ENCODE measurements at regions not wholly inside any gene's neighbourhood (a gene's known extent, or its start where the extent isn't known, plus 50 kb on each side); places are given as distances from the start of the nearest gene placed in this dataset.

DNA sequence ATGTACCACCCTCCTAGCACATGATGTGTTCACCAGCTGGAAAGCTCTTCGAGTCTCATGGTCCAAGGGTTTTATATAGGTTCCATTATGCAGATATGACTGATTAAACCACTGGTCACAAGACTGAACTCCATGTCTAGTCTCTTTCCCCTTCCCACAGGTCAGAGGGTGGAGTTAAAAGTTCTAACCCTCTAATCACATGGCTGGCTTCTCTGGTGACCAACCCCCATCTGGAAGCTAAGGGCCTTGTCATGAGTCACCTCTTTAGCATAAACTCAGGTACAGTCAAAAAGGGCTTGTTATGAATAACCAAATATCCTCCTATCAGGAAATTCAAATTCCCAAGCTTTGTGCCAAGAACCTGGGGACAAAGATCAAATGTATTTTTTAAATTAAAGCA lies 52.0 kb upstream of the KLHL31 start:
- peaks cover 8% of the 10 kb centered on the region for H3K4me1 Mint-ChIP-seq
- DNase-seq (no peak), ATAC-seq (no peak)
- no peaks in the 10 kb centered on the region for H3K9me3 Mint-ChIP-seq
- no peak overlapping the region for H3K4me3 Mint-ChIP-seq
- peaks cover 9% of the 10 kb centered on the region for H3K27me3 Mint-ChIP-seq
- no peak overlapping the region for H3K27ac Mint-ChIP-seq

DNA sequence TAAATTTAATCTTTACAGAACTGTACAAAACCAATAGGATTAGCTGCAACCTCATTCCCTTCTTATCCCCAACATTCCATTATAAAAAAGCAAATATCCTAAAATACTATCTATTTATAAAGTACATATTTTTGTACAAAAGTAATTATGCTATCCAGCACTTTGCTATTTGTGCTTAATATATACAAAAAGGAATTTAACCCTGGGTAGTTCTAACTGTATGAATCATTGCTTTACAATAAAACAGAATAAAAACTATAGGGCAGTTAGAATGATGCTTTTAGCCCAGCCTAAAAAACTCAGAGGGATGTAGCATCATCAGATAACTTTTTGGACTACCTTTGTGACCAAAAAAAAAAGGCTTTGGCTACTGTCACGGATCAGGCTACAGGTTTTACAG lies 49.9 kb upstream of the KLHL31 start:
- ATAC-seq (no peak), DNase-seq (no peak)
- H3K27me3 Mint-ChIP-seq = peaks cover 27% of the 10 kb centered on the region
- no peaks in the 10 kb centered on the region for H3K9me3 Mint-ChIP-seq
- no peak overlapping the region for H3K4me3 Mint-ChIP-seq
- peaks cover 8% of the 10 kb centered on the region for H3K4me1 Mint-ChIP-seq
- no peak overlapping the region for H3K27ac Mint-ChIP-seq

Data from stimulated activated naive CD8-positive, alpha-beta T cell treated with anti-CD3 and anti-CD28 coated beads, Interleukin-15, amount 100 ng/mL, for 72 hours (primary cell).